ENCODE measurements at regions not wholly inside any gene's neighbourhood (a gene's known extent, or its start where the extent isn't known, plus 50 kb on each side); places are given as distances from the start of the nearest gene placed in this dataset.

DNA sequence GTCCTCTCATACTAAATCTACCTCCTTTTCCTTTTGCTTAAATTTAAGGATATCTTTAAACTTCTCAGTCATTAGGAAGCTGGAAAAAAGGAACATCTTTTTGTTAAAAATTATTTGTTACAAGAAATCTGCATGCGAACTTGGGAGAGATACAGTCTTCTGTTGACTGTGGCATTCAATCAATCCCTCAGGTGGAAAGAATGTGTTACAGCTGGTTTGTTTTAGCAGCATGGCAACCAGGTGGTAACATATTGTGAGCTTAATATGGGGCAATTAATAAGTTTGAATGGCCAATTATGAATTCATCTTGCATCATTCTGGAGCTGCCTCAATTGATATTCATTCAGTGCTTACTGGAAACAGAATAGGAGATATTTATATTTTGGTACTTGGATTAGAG, 135.0 kb downstream of the GC start:
- Histone ChIP-seq H3K9me3 (replicated peaks in 1 of 2; ENCODE audit: control insufficient read depth in 1 of 2, insufficient read depth in 1 of 2, low read length in 2 of 2) (peaks cover 0 to 3% of the 10 kb centered on the region in 2 donors), H3K79me2 (ENCODE audit: insufficient read depth, low read length) (no peaks in the 10 kb centered on the region), H4K20me1 (ENCODE audit: insufficient read depth, low read length) (no peaks in the 10 kb centered on the region), H3K9ac (ENCODE audit: insufficient read depth, low read length, poor library complexity, severe bottlenecking) (no peak overlapping the region), H2AFZ (ENCODE audit: insufficient read depth, low read depth, low read length, poor library complexity, severe bottlenecking) (no peak overlapping the region), H3K4me1 (ENCODE audit: control insufficient read depth in 1 of 2, insufficient read depth in 2 of 2, low read length in 2 of 2) (no peaks in the 10 kb centered on the region), H3K36me3 (replicated peaks in 1 of 2; ENCODE audit: control insufficient read depth in 1 of 2, insufficient read depth in 2 of 2, low read length in 2 of 2) (no peaks in the 10 kb centered on the region), H3K4me3 (replicated peaks in 1 of 3; ENCODE audit: low read depth in 2 of 3, low read length in 3 of 3) (no peak overlapping the region), H3K27me3 (ENCODE audit: control insufficient read depth in 2 of 2, insufficient read depth in 2 of 2, low read length in 2 of 2) (no peaks in the 10 kb centered on the region), H3K4me2 (replicated peaks; ENCODE audit: extremely low read depth, low read length, poor library complexity, severe bottlenecking) (no peak overlapping the region), H3K27ac (ENCODE audit: low read depth in 1 of 2, low read length in 2 of 2) (no peak overlapping the region)
- TF ChIP-seq, protein P1, sequence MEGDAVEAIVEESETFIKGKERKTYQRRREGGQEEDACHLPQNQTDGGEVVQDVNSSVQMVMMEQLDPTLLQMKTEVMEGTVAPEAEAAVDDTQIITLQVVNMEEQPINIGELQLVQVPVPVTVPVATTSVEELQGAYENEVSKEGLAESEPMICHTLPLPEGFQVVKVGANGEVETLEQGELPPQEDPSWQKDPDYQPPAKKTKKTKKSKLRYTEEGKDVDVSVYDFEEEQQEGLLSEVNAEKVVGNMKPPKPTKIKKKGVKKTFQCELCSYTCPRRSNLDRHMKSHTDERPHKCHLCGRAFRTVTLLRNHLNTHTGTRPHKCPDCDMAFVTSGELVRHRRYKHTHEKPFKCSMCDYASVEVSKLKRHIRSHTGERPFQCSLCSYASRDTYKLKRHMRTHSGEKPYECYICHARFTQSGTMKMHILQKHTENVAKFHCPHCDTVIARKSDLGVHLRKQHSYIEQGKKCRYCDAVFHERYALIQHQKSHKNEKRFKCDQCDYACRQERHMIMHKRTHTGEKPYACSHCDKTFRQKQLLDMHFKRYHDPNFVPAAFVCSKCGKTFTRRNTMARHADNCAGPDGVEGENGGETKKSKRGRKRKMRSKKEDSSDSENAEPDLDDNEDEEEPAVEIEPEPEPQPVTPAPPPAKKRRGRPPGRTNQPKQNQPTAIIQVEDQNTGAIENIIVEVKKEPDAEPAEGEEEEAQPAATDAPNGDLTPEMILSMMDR (IDR thresholded peaks at IDR 0.05), result no peak
- Mint-ChIP-seq H3K27ac (no peak overlapping the region), H3K27me3 (ENCODE audit: low read depth in 3 of 3) (no peaks in the 10 kb centered on the region), H3K4me1 (no peaks in the 10 kb centered on the region), H3K9me3 (peaks cover 0 to 8% (median 6%) of the 10 kb centered on the region in 7 donors), H3K36me3 (no peaks in the 10 kb centered on the region), H3K4me3 (no peak overlapping the region)
- intact Hi-C loops (cut with micrococcal nuclease), result no loop called here
- no peak for DNase-seq
- WGBS (ENCODE audit: insufficient coverage), result no CpG with 5 or more reads among the region's 1 CpG

DNA sequence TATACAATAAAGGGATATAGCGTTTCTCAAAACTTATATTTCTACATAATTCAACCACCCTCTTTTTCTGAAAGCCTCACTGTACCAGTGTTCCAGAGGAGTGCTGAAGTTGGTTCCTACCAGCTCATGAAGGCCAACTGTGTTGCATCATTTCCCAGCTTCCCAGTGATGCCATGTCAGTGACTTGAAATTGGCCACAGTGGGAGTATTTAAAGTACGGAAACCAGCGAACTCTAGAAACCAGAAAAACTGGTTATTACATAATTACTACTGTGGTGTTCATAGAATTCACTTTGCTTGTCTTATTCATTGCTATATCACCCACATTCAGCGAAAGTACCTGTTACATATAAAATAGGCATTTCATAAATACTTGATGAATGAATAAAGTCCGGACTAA, 135.4 kb downstream of the GC start:
- Histone ChIP-seq H3K36me3 (replicated peaks in 1 of 2; ENCODE audit: control insufficient read depth in 1 of 2, insufficient read depth in 2 of 2, low read length in 2 of 2) (no peaks in the 10 kb centered on the region), H3K4me2 (replicated peaks; ENCODE audit: extremely low read depth, low read length, poor library complexity, severe bottlenecking) (no peak overlapping the region), H3K4me1 (ENCODE audit: control insufficient read depth in 1 of 2, insufficient read depth in 2 of 2, low read length in 2 of 2) (no peaks in the 10 kb centered on the region), H3K9me3 (replicated peaks in 1 of 2; ENCODE audit: control insufficient read depth in 1 of 2, insufficient read depth in 1 of 2, low read length in 2 of 2) (peaks cover 0 to 3% of the 10 kb centered on the region in 2 donors), H4K20me1 (ENCODE audit: insufficient read depth, low read length) (no peaks in the 10 kb centered on the region), H3K27me3 (ENCODE audit: control insufficient read depth in 2 of 2, insufficient read depth in 2 of 2, low read length in 2 of 2) (no peaks in the 10 kb centered on the region), H3K4me3 (replicated peaks in 1 of 3; ENCODE audit: low read depth in 2 of 3, low read length in 3 of 3) (no peak overlapping the region), H3K27ac (ENCODE audit: low read depth in 1 of 2, low read length in 2 of 2) (no peak overlapping the region), H3K79me2 (ENCODE audit: insufficient read depth, low read length) (no peaks in the 10 kb centered on the region), H2AFZ (ENCODE audit: insufficient read depth, low read depth, low read length, poor library complexity, severe bottlenecking) (no peak overlapping the region), H3K9ac (ENCODE audit: insufficient read depth, low read length, poor library complexity, severe bottlenecking) (no peak overlapping the region)
- WGBS (ENCODE audit: insufficient coverage), result no CpG with 5 or more reads among the region's 5 CpGs
- peaks cover 0 to 9% (median 6%) of the 10 kb centered on the region in 7 donors for H3K9me3 Mint-ChIP-seq
- no peak overlapping the region for H3K27ac Mint-ChIP-seq
- no peaks in the 10 kb centered on the region for H3K4me1 Mint-ChIP-seq
- no peaks in the 10 kb centered on the region for H3K27me3 Mint-ChIP-seq (ENCODE audit: low read depth in 3 of 3)
- DNase-seq, result no peak
- TF ChIP-seq, protein P1 (IDR thresholded peaks at IDR 0.05), result no peak
- H3K36me3 Mint-ChIP-seq, result no peaks in the 10 kb centered on the region
- no peak overlapping the region for H3K4me3 Mint-ChIP-seq
- intact Hi-C loops (cut with micrococcal nuclease), result no loop called here

All from CD14-positive monocyte (primary cell).